ENCODE measurements at regions not wholly inside any gene's neighbourhood (a gene's known extent, or its start where the extent isn't known, plus 50 kb on each side); places are given as distances from the start of the nearest gene placed in this dataset.

DNA sequence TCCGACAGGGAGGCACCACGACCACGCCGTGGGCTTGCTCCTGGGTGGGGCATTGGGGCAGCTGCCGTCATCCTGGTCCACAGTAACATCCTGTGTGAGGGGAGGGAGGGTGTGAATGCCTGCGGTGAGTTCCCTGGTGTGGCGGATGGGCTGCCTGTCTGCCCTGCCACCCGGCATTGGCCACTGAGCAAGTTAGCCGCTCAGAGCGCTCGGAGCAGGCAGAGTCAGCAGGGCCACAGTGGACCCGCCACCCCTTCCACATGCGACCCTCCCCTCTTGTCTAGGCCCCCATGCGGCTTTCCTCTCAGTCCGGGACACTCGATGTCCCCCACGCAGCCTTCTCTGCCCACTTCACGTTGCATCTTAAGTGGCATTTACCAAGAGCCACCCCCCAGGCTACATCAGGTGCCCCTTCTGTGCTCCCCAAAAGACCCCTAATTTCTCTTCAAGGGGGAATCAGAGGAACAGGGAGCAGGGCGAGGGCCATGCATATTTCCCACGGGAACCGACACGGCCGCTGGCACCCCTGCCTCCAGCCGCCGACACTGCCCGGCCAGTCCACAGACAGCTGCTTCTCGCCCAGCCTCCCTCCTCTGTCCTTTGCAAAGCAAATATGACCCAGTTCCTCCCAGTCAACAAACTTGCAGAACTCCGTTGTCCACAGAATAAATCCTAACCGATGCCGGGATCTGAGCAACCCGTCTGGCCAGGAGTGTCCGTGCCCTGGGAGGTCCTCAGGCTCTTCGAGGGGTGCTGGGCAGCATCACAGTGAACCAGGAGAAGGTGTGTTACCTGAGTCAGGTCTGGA, 1482.1 kb downstream of the TBC1D22A start:
- Histone ChIP-seq H2AFZ (ENCODE audit: low read depth, low read length, poor library complexity, severe bottlenecking) (no peak overlapping the region), H3K9ac (ENCODE audit: low read length) (no peak overlapping the region), H3K9me2 (ENCODE audit: insufficient read depth) (no peaks in the 10 kb centered on the region), H3K4me1 (ENCODE audit: control insufficient read depth in 1 of 2, insufficient read depth in 2 of 2, low read length in 2 of 2) (no peaks in the 10 kb centered on the region), H3K27me3 (ENCODE audit: insufficient read depth, low read length) (peaks cover 5% of the 10 kb centered on the region; the same call in 1 of the 2 replicates), H3K79me2 (ENCODE audit: insufficient read depth, low read length) (no peaks in the 10 kb centered on the region), H4K20me1 (ENCODE audit: insufficient read depth) (no peaks in the 10 kb centered on the region), H3K9me3 (ENCODE audit: control insufficient read depth in 1 of 2, insufficient read depth in 1 of 2, low read depth in 1 of 2, low read length in 2 of 2) (peaks cover 0 to 5% of the 10 kb centered on the region in 2 experiments; a peak in 1 of 4 replicates), H3K4me3 (replicated peaks in 1 of 2; ENCODE audit: low read depth in 1 of 2, low read length in 2 of 2) (no peak overlapping the region), H3K27ac (ENCODE audit: low read depth, low read length) (no peak overlapping the region), H3K4me2 (ENCODE audit: low read length) (no peak overlapping the region), H3K36me3 (ENCODE audit: control insufficient read depth in 1 of 2, insufficient read depth in 2 of 2, low read length in 2 of 2) (no peaks in the 10 kb centered on the region)
- intact Hi-C loops (cut with micrococcal nuclease) = no loop called here
- ATAC-seq = no peak
- TF ChIP-seq ELF1 (IDR thresholded peaks at IDR 0.05; ENCODE audit: borderline replicate concordance, low read depth) (no peak), MAX (IDR thresholded peaks at IDR 0.05) (no peak), POLR2AphosphoS5 (IDR thresholded peaks at IDR 0.05; ENCODE audit: low read depth, low read length) (no peak), ZBTB33 (IDR thresholded peaks at IDR 0.05; ENCODE audit: extremely low read depth, insufficient replicate concordance, low read length) (no peak), EGR1 (IDR thresholded peaks at IDR 0.05; ENCODE audit: low read depth) (no peak), EZH2 (IDR thresholded peaks at IDR 0.05) (no peak), JUND (IDR thresholded peaks at IDR 0.05) (no peak), EZH2phosphoT487 (IDR thresholded peaks at IDR 0.05; ENCODE audit: borderline replicate concordance) (no peak), SRF (IDR thresholded peaks at IDR 0.05; ENCODE audit: low read depth) (no peak)
- ChIA-PET POLR2A (no interaction called here), CTCF (no interaction called here), RAD21 (ENCODE audit: low non-redundant PET in 1 of 2, low total read pairs in 2 of 2, uncharacterized antibody in 2 of 2, unreplicated experiment in 2 of 2) (no interaction called here)
- DNase-seq (ENCODE audit: low read depth, low spot score) = no peak
- BruUV-seq (replicated peaks) = no TSS peak
